GM12878 (cell line): ENCODE measurements at regions not wholly inside any gene's neighbourhood (a gene's known extent, or its start where the extent isn't known, plus 50 kb on each side); places are given as distances from the start of the nearest gene placed in this dataset.

Experiments
- EP300 ChIP-seq, 2 experiments: fragments of 150-350 bp in 1 of 2; IDR thresholded peaks; 2 replicates each; pipeline ENCODE4 v1.6.1; 2011 to 2012; ENCODE audit warnings: low read depth in 2 of 2, low read length in 2 of 2, borderline replicate concordance in 1 of 2, improper control_type of control experiment in 1 of 2, inconsistent platforms in 1 of 2; ENCODE audit not compliant: control insufficient read depth in 1 of 2
- HDAC2 ChIP-seq: fragments of 200-600 bp; sonication (generic); IDR thresholded peaks from 2 replicates; pipeline ENCODE4 v1.6.1; 2017
- MXI1 ChIP-seq: fragments of 150-350 bp; IDR thresholded peaks from 2 replicates; pipeline ENCODE4 v1.6.1; 2011; ENCODE audit warnings: low read depth, mild to moderate bottlenecking, inconsistent platforms, low read length, improper control_type of control experiment
- RCOR1 ChIP-seq: conservative IDR thresholded peaks from 2 replicates; pipeline ENCODE4 v1.6.1; 2012; ENCODE audit warnings: low read depth, low read length, improper control_type of control experiment

- no peak for TF ChIP-seq MXI1
- TF ChIP-seq EP300 (IDR thresholded peaks at IDR 0.05; ENCODE audit: borderline replicate concordance in 1 of 2, control insufficient read depth in 1 of 2, low read depth in 2 of 2, low read length in 2 of 2): no peak
- no peak for TF ChIP-seq HDAC2
- no peak for TF ChIP-seq RCOR1
Observed at GRCh38 chr16:27681681-27682080, 131.7 kb downstream of the KATNIP start.
